Hepatocyte (in vitro differentiated cells): ENCODE measurements at regions not wholly inside any gene's neighbourhood (a gene's known extent, or its start where the extent isn't known, plus 50 kb on each side); places are given as distances from the start of the nearest gene placed in this dataset.

Source experiments
- DNase-seq: peaks from one replicate; pipeline ENCODE4 v3.0.0-alpha.2; 2016; ENCODE audit warnings: low spot score
- H2AFZ ChIP-seq: fragments of 200-600 bp; sonication (generic); 2 replicates; pipeline ENCODE4 v1.6.0; 2016; ENCODE audit warnings: antibody characterized with exemption, mild to moderate bottlenecking
- H3K27ac ChIP-seq: fragments of 200-600 bp; sonication (generic); 2 replicates; pipeline ENCODE4 v1.5.1; 2016; ENCODE audit warnings: mild to moderate bottlenecking
- H3K27me3 ChIP-seq: fragments of 200-600 bp; sonication (generic); 2 replicates; pipeline ENCODE4 v1.6.1; 2016
- H3K36me3 ChIP-seq: fragments of 200-600 bp; sonication (generic); replicated peaks from 2 replicates; pipeline ENCODE4 v1.5.1; 2016; ENCODE audit warnings: low read depth; ENCODE audit not compliant: insufficient read depth
- H3K4me1 ChIP-seq: fragments of 200-600 bp; sonication (generic); 2 replicates; pipeline ENCODE4 v1.5.1; 2016; ENCODE audit warnings: mild to moderate bottlenecking, moderate library complexity; ENCODE audit not compliant: insufficient read depth
- H3K4me2 ChIP-seq: fragments of 200-600 bp; sonication (generic); 2 replicates; pipeline ENCODE4 v1.6.0; 2016
- H3K4me3 ChIP-seq: fragments of 200-600 bp; sonication (generic); 2 replicates; pipeline ENCODE4 v1.5.1; 2016; ENCODE audit warnings: mild to moderate bottlenecking
- H3K79me2 ChIP-seq: fragments of 200-600 bp; sonication (generic); 2 replicates; pipeline ENCODE4 v1.6.0; 2017; ENCODE audit warnings: mild to moderate bottlenecking
- H3K9me2 ChIP-seq: fragments of 200-600 bp; sonication (generic); replicated peaks from 2 replicates; pipeline ENCODE4 v1.6.0; 2017; ENCODE audit warnings: mild to moderate bottlenecking; ENCODE audit not compliant: insufficient read depth
- H3K9me3 ChIP-seq: fragments of 200-600 bp; sonication (generic); 2 replicates; pipeline ENCODE4 v1.5.1; 2016; ENCODE audit warnings: low read depth, mild to moderate bottlenecking
- H4K20me1 ChIP-seq: fragments of 200-600 bp; sonication (generic); 2 replicates; pipeline ENCODE4 v1.6.0; 2016; ENCODE audit warnings: mild to moderate bottlenecking; ENCODE audit not compliant: insufficient read depth, poor library complexity, severe bottlenecking
- CTCF ChIP-seq: fragments of 200-600 bp; sonication (generic); IDR thresholded peaks from 2 replicates; pipeline ENCODE4 v1.5.1; 2016; ENCODE audit warnings: antibody characterized with exemption, mild to moderate bottlenecking; ENCODE audit not compliant: poor library complexity
- EZH2 ChIP-seq: fragments of 200-600 bp; sonication (generic); IDR thresholded peaks from 2 replicates; pipeline ENCODE4 v1.6.1; 2016; ENCODE audit warnings: antibody characterized with exemption, mild to moderate bottlenecking, borderline replicate concordance
- EZH2phosphoT487 ChIP-seq: fragments of 200-600 bp; sonication (generic); IDR thresholded peaks from one replicate; pipeline ENCODE4 v1.6.1; 2018; ENCODE audit warnings: antibody characterized with exemption, mild to moderate bottlenecking, low read depth, moderate library complexity; ENCODE audit not compliant: unreplicated experiment, severe bottlenecking
- WGBS: methylation state at CpG from one replicate; pipeline ENCODE4 v1.1.6; 2016; ENCODE audit warnings: low lambda C conversion rate; ENCODE audit errors: missing lambda C conversion rate; 5-methylcytosine and 5-hydroxymethylcytosine counted together

DNA sequence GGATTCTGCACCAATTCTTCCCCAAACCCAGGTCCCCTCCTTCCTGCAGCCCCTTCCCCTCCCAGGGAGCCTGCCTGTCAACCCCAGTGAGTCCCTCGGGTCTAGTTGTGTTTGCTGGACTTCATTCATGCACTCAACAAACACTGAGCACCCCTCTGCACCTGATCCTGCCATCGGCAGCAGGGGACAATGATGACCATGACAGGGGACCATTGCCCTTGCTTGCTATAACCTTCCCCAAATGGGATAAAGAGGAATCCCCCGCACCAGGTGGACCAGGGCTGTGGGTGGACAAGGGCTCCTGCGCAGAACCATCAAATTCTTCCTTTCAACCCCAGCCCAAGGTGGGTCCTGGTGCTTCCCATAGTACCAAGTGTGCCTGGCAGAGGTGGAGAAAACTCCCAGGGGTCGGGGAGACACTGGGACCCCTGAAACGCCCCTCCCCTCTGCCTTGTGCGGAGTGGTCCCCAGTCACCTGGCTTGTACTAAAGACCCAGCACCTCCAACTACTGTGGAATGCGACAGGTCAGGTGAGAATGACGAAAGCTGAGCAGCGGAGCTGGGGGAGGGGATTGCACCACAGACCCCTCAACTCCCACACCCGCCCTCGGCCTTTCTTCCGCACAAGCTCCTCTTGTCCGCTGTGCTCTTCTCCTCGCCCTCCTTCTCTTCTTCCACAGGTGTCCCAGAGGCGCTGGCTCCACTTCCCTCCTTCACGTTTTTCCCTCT is 119.9 kb upstream of the ZNF217 start:
- Histone ChIP-seq H3K4me1 (peaks cover 6% of the 10 kb centered on the region), H3K27me3 (no peaks in the 10 kb centered on the region), H3K9me3 (no peaks in the 10 kb centered on the region), H4K20me1 (no peaks in the 10 kb centered on the region), H3K27ac (no peak overlapping the region), H3K9me2 (no peaks in the 10 kb centered on the region), H3K4me2 (no peak overlapping the region), H3K4me3 (no peak overlapping the region), H3K36me3 (no peaks in the 10 kb centered on the region), H2AFZ (no peak overlapping the region), H3K79me2 (no peaks in the 10 kb centered on the region)
- no peak for DNase-seq
- TF ChIP-seq EZH2phosphoT487 (no peak), CTCF (no peak), EZH2 (no peak)
- WGBS = 87% methylated on average over 17 of the region's 17 CpGs

GRCh38 chr20:53712212-53712977 is 118.8 kb upstream of the ZNF217 start:
- Histone ChIP-seq H3K79me2 (no peaks in the 10 kb centered on the region), H3K9me2 (no peaks in the 10 kb centered on the region), H3K27me3 (no peaks in the 10 kb centered on the region), H3K4me1 (peaks cover 17% of the 10 kb centered on the region), H3K27ac (no peak overlapping the region), H3K9me3 (no peaks in the 10 kb centered on the region), H3K4me2 (no peak overlapping the region), H3K36me3 (no peaks in the 10 kb centered on the region), H4K20me1 (no peaks in the 10 kb centered on the region), H2AFZ (no peak overlapping the region), H3K4me3 (no peak overlapping the region)
- no peak for DNase-seq
- 86% methylated on average over 17 of the region's 17 CpGs for WGBS
- no peak for TF ChIP-seq CTCF
- TF ChIP-seq EZH2phosphoT487 = no peak
- no peak for TF ChIP-seq EZH2

DNA sequence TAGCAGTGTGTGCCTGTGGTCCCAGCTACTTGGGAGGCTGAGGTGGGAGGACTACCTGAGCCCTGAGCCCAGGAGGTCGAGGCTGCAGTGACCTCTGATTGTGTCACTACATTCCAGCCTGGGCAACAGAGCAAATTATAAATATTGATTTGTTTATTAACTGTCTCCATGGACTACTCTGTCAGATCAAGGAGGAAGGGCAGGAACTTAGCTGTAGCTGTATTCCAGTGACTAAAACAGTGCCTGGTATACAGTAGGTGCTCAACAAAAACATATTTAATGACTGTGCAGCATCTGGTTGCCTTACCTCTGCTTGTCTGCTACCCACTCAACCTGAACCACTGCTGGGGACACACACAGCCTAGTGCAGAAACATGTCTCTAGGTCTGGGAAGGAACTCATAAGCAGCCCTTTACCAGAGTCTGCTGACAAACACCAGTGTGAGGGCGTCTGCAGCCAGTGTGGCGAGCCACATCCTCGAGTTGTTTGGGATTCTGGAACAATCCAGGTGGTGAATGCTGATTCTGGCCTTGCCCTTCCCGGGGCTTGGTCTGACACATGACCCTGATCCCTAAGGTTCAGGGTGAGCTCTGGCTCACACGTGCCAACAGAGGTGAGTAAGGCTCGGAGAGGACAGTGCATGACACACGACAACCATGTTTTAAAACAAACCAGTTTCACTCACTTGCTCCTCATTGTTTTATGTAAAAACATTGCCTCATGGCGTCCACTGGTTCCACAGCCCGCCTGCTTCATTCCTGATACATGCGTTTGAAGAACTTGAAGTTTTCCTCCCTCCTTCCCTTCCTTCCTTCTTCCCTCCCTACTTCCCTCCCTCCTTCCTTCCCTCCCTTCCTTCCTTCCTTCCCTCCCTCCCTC is 117.9 kb upstream of the ZNF217 start:
- Histone ChIP-seq H2AFZ (no peak overlapping the region), H3K27ac (no peak overlapping the region), H3K9me2 (no peaks in the 10 kb centered on the region), H3K4me3 (no peak overlapping the region), H3K36me3 (no peaks in the 10 kb centered on the region), H4K20me1 (no peaks in the 10 kb centered on the region), H3K79me2 (no peaks in the 10 kb centered on the region), H3K9me3 (no peaks in the 10 kb centered on the region), H3K4me2 (no peak overlapping the region), H3K4me1 (peaks cover 25% of the 10 kb centered on the region), H3K27me3 (no peaks in the 10 kb centered on the region)
- DNase-seq = no peak
- TF ChIP-seq EZH2 = no peak
- TF ChIP-seq EZH2phosphoT487 = no peak
- TF ChIP-seq CTCF = no peak
- 82% methylated on average over 11 of the region's 11 CpGs for WGBS
